T-helper 2 cell treated with Interferon-gamma antibody and Interleukin-4, amounts not matched to agents 100 ng/mL and 5 ng/mL, for 36 hours (primary cell): ENCODE measurements at regions not wholly inside any gene's neighbourhood (a gene's known extent, or its start where the extent isn't known, plus 50 kb on each side); places are given as distances from the start of the nearest gene placed in this dataset.

ENCODE experiments used
- intact Hi-C: fragments of 100-400 bp; cut with micrococcal nuclease; formaldehyde crosslinking; loops from one replicate; pipeline ENCODE4 v1.15.1; 2023

GRCh38 chr10:9645404-9645803, 1372.3 kb upstream of the CELF2 start:
- intact Hi-C loops, result no loop called here

GRCh38 chr10:9645928-9646600, 1371.6 kb upstream of the CELF2 start:
- intact Hi-C loops, result no loop called here

- intact Hi-C loops, result no loop called here
Measured at GRCh38 chr10:9654261-9654660, 1363.4 kb upstream of the CELF2 start.

GRCh38 chr10:9656386-9656785, 1361.3 kb upstream of the CELF2 start:
- intact Hi-C loops, result no loop called here

GRCh38 chr10:9656996-9657395, 1360.7 kb upstream of the CELF2 start:
- intact Hi-C loops, result no loop called here

GRCh38 chr10:9657530-9657929, 1360.1 kb upstream of the CELF2 start:
- intact Hi-C loops, result no loop called here

- intact Hi-C loops, result no loop called here
Measured at GRCh38 chr10:9668411-9668810, 1349.3 kb upstream of the CELF2 start.

GRCh38 chr10:9670911-9671310, 1346.8 kb upstream of the CELF2 start:
- intact Hi-C loops, result no loop called here

- intact Hi-C loops, result loop anchor here (5.0 kb wide), 1 partner anchor 339 kb away; no protein-coding TSS in a partner anchor
Measured at GRCh38 chr10:9681655-9682054, 1336.0 kb upstream of the CELF2 start.

GRCh38 chr10:9682802-9683201, 1334.9 kb upstream of the CELF2 start:
- intact Hi-C loops, result loop anchor here (5.0 kb wide), 1 partner anchor 341 kb away; no protein-coding TSS in a partner anchor

GRCh38 chr10:9684186-9684585, 1333.5 kb upstream of the CELF2 start:
- intact Hi-C loops, result loop anchor here (5.0 kb wide), 1 partner anchor 342 kb away; no protein-coding TSS in a partner anchor

GRCh38 chr10:9685596-9685995, 1332.1 kb upstream of the CELF2 start:
- intact Hi-C loops, result no loop called here

- intact Hi-C loops, result no loop called here
Measured at GRCh38 chr10:9688711-9689110, 1329.0 kb upstream of the CELF2 start.

GRCh38 chr10:9707216-9707615, 1310.5 kb upstream of the CELF2 start:
- intact Hi-C loops, result no loop called here

- intact Hi-C loops, result no loop called here
Measured at GRCh38 chr10:9709849-9710248, 1307.8 kb upstream of the CELF2 start.

GRCh38 chr10:9712393-9712792, 1305.3 kb upstream of the CELF2 start:
- intact Hi-C loops, result no loop called here

- intact Hi-C loops, result no loop called here
Measured at GRCh38 chr10:9719246-9719645, 1298.4 kb upstream of the CELF2 start.

- intact Hi-C loops, result no loop called here
Measured at GRCh38 chr10:9733766-9734165, 1283.9 kb upstream of the CELF2 start.

GRCh38 chr10:9734218-9734617, 1283.5 kb upstream of the CELF2 start:
- intact Hi-C loops, result no loop called here

- intact Hi-C loops, result no loop called here
Measured at GRCh38 chr10:9735731-9736130, 1281.9 kb upstream of the CELF2 start.

GRCh38 chr10:9743639-9744038, 1274.0 kb upstream of the CELF2 start:
- intact Hi-C loops, result no loop called here

- intact Hi-C loops, result no loop called here
Measured at GRCh38 chr10:9745158-9745557, 1272.5 kb upstream of the CELF2 start.

- intact Hi-C loops, result no loop called here
Measured at GRCh38 chr10:9757176-9757575, 1260.5 kb upstream of the CELF2 start.

- intact Hi-C loops, result no loop called here
Measured at GRCh38 chr10:9759596-9759995, 1258.1 kb upstream of the CELF2 start.
